DMS 273 treated with DMSO at 0.1 percent for 48 hours (cell line): ENCODE measurements at regions not wholly inside any gene's neighbourhood (a gene's known extent, or its start where the extent isn't known, plus 50 kb on each side); places are given as distances from the start of the nearest gene placed in this dataset.
"Not testable (repeated sequence)": the region's sequence is repeated elsewhere in the genome, so short reads cannot be mapped to it uniquely, and the experiment has no call there.

Source experiments
- DNase-seq: peaks from one replicate; lab custom pipeline; 2025; lab: John Stamatoyannopoulos, UW

GRCh38 chr16:16618963-16619465 lies 240.1 kb downstream of the NPIPA7 start:
- not testable (repeated sequence) for DNase-seq

DNA sequence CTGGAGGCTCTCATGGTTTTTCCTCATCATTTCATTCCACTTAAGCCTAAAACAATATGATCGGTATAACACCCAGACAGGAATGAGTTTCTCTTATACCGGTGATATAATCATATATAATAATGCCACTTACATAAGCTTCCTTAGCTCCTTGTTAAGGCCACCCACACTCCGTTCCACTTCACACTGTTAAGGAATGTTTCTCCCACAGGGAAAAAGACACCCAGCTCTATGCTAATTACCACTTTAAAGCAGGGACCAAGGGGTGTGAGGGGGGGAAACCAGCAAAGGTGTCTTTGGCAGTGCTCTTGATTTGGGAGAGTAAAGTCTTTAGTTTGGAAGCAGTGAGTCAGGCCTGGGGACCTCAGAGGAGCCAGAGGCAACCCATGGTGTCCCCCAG lies 245.4 kb downstream of the NPIPA7 start:
- DNase-seq, result not testable (repeated sequence)

DNA sequence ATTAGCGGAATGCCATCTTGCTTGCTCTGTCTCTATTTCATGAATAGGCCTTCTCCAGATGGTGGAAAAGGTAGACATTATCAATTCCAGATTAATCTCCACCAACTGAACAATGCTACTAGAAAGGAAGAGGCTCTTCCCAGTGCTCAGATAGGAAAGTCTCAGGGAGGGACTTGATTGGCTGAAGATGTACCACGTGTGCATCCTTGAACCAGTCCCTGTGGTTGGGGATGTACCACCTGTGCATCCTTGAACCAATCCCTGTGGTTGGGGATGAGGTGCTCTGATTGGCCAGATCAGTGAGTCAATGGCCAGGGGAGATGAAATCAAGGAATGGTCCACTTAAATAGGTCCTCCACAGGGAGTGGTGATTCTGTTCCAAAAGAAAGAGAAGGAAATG lies 246.2 kb downstream of the NPIPA7 start:
- DNase-seq, result not testable (repeated sequence)

- not testable (repeated sequence) for DNase-seq
These were observed 248.9 kb downstream of the NPIPA7 start for GRCh38 chr16:16627865-16628264.

DNA sequence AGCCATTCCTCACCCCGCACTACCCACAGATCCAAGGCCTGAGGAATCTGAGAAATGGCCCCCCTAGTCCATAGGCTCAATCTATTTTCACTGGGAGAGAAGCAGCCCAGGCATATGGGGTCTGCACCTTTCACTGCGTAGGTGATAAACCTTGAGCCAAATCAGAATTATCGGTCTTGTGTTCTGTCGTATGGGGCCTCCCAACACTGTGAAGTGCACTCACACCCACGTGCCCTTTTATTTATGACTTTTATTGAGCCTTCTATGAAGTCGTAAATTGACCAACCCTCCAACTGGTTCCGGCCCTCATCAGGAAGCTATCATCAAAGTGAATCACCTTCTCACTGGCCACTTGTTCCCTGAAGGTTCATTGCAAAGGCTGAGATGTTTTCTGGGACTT lies 259.3 kb downstream of the NPIPA7 start:
- DNase-seq, result not testable (repeated sequence)

- not testable (repeated sequence) for DNase-seq
These were observed 259.8 kb downstream of the NPIPA7 start for GRCh38 chr16:16638714-16639113.

GRCh38 chr16:16643828-16644227 lies 264.9 kb downstream of the NPIPA7 start:
- not testable (repeated sequence) for DNase-seq

GRCh38 chr16:16648002-16648401 lies 269.1 kb downstream of the NPIPA7 start:
- DNase-seq, result not testable (repeated sequence)

DNA sequence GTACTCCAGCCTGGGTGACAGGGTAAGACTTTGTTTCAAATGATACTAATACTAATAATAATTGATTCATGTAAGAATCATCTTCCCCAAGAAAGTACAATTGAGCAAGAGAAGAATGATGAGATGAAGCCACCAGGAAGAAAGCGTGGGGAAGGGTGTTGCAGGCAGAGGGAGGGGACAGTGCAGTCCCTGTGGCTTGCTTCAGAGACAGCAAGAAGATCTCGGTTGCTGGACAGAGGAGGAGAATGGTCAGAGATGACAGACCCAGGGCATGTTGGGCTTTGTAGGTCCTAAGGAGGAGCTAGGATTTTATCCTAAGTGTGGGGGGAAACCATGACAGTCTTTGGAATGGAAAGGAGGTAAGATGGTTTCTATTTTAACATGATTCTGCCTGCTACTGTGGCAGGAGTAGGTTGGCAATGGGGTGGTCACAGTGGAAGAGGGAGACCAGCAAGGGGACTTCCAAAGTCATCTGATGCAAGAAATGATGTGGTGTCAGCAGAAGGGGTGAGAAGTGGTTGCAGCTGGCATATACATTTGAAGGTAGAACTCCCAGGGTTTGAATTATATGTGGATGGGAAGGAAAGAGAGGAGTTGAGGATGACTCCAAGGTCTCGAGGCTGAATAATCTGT lies 293.4 kb downstream of the NPIPA7 start:
- not testable (repeated sequence) for DNase-seq

DNA sequence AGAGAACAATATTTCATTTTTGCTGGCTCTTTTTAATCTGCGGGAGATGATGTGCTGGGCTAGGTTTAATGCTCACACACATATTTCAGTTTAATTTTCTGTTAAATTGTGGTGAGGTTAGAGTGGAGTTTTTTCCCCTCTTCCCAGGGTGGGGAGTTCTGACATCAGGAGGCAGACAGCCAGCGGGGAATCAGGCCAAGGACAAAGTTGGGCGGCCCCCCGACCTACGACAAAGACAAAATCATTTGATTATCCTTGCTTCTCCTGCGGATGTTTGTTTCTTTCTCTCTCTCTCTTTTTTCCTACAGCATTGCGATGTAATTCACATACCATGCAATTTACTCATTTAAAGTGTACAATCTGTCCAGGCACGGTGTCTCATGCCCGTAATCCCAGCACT lies 295.9 kb downstream of the NPIPA7 start:
- DNase-seq, result not testable (repeated sequence)

- not testable (repeated sequence) for DNase-seq
These were observed 342.9 kb downstream of the NPIPA7 start for GRCh38 chr16:16721849-16722248.

DNA sequence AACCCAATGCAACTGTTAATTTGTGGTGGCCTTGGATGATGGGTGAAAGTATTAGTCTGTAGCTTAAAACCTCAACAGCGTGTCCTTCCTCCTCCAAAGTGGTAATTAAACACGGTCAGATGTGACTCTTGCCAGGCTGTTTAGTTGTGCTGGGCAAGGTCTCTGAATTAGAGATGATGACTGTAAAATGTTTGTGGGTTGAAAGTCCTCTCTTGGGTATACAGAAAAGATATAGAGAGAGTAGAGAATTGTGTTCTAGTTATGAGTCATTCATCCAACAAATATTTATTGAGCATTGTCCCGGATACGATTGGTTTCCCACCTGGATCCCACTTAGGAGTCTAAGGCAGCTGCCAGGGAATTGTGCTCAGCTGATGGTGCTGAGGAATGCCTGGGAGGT lies 343.7 kb downstream of the NPIPA7 start:
- not testable (repeated sequence) for DNase-seq

DNA sequence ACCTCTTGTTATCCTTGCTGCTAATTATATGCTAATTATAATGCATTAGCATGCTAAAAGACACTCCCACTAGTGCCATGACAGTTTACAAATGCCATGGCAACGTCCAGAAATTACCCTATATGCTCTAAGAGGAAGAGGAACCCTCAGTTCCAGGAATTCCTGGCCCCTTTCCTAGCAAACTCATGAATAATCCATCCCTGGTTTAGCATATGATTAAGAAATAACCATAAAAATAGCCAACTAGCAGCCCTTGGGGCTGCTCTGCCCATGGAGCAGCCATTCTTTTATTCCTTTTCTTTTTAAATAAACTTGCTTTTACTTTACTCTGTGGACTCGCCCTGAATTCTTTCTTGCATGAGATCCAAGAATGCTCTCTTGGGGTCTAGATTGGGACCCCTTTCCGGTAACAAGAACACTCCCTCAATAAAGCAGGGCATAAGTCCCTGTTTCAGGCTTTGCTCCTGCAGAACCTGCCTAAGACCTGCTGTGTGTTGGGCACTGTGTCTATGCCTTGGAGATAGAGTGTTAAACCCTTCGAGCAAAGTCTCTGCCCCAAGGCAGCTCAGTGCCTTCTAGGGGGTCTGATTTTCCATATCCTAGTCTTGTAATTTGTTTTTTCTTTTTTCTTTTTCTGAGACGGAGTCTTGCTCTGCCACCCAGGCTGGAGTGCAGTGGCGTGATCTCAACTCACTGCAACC lies 345.0 kb downstream of the NPIPA7 start:
- not testable (repeated sequence) for DNase-seq

- not testable (repeated sequence) for DNase-seq
These were observed 348.1 kb downstream of the NPIPA7 start for GRCh38 chr16:16727048-16727447.

DNA sequence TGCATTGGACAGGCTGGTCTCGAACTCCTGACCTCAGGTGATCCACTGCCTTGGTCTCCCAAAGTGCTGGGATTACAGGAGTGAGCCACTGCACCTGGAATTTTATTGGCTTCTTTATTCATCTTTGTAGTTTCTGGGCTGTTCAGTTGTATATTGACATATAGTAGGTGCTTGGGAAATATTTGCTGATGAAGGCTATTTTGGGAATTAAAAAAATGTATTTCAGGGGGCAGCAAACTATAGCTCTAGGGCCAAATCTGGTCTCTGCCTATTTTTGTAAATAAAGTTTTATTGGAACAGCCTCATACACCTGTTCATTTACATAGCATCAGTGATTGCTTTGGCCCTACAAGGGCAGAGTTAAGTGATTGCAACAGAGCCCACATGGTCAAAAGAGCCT lies 363.6 kb downstream of the NPIPA7 start:
- DNase-seq, result not testable (repeated sequence)

- not testable (repeated sequence) for DNase-seq
These were observed 376.2 kb downstream of the NPIPA7 start for GRCh38 chr16:16754992-16755667.

DNA sequence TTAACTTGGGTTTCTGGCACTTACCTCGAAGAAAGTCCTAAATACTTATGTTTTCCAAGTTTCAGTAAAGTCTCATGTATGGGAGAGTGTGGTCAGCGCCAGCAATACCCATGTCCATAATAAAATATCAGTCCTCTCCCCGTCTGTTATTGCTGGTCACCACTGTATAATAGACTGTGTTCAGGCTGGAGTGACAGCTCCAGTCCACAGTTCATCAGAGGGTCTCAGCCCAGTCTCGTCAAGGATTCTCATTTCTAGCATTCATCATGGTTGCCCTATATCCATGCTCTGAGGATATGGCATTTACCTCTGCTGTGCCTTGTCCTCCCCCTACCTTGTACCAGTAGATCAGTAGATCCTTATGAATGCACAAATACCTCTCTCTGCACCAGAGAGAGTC lies 384.5 kb downstream of the NPIPA7 start:
- no peak for DNase-seq

GRCh38 chr16:16770717-16771116 lies 391.8 kb downstream of the NPIPA7 start:
- not testable (repeated sequence) for DNase-seq

DNA sequence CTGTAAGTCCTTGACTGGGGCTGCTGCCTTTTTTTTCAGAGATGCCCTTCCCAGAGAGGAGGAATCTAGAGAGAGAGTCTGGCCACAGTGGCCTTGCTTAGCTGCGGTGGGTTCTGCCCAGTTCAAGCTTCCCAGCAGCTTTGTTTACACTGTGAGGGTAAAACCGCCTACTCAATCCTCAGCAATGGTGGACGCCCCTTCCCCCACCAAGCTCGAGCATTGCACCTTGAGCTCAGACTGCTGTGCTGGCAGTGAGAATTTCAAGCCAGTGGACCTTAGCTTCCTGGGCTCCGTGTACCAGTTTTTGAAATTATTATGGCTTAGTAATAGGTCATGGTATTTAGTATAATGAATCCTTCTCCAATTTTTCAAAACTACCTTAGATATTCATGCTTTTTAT lies 395.4 kb downstream of the NPIPA7 start:
- no peak for DNase-seq

GRCh38 chr16:16778332-16778731 lies 399.4 kb downstream of the NPIPA7 start:
- DNase-seq, result no peak

DNA sequence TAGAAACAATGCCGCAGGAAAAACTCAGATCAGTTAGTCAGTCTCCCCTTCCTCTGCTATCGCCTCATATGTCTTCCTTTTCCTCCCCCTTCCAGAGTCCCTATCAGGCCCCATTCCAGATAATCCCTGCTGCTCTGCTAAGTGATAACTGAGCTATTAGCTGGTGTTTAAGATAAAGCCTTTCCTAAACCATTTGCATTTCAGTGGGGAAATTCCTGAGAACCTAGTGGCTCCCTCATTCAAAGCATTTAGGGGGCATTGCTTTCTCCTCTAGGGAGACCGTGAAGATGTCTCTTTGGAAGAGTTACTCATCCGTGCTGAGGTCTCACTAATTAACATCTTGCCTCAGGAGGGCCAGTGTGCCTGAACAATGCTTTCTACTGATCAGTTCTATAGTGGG lies 401.6 kb downstream of the NPIPA7 start:
- no peak for DNase-seq

DNA sequence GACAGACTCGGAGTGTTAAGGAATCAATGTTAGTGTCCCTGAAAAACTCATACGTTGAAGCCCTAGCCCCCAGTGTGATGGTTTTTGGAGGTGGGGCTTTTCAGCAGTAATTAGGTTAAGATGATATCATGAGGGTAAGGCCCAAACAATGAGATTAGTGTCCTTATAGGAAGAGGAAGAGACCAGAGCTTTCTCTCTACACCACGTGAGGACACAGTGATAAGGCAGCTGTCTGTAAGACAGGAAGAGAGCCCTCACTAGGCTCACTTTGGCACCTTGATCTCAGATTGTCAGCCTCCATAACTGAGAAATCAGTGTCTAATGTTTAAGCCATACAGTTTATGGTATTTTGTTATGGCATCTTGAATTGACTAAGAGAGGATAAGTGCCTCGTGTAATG lies 403.2 kb downstream of the NPIPA7 start:
- no peak for DNase-seq

DNA sequence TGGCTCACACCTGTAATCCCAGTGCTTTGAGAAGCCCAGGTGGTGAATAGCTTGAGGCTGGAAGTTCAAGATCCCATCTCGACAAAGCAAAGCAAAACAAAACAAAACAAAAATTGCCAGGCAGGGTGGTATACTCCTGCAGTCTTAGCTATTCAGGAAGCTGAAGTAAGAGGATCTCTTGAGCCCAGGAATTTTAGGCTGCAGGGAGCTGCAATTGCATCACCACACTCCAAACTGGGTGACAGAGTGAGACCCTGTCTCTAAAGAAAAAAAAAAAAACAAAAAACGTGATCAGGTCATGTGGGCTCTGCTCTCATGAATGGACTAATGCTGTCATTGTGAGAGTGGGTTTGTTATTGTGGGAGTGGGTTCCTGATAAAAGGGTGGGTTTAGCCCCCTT lies 409.1 kb downstream of the NPIPA7 start:
- DNase-seq, result no peak
